Stimulated activated CD8-positive, alpha-beta memory T cell treated with anti-CD3 and anti-CD28 coated beads, Interleukin-4, amount 100 ng/mL, for 48 hours (primary cell): ENCODE measurements at regions not wholly inside any gene's neighbourhood (a gene's known extent, or its start where the extent isn't known, plus 50 kb on each side); places are given as distances from the start of the nearest gene placed in this dataset.

ENCODE experiments used
- DNase-seq: peaks from one replicate; pipeline ENCODE4 v3.0.0-alpha.2; 2020

DNA sequence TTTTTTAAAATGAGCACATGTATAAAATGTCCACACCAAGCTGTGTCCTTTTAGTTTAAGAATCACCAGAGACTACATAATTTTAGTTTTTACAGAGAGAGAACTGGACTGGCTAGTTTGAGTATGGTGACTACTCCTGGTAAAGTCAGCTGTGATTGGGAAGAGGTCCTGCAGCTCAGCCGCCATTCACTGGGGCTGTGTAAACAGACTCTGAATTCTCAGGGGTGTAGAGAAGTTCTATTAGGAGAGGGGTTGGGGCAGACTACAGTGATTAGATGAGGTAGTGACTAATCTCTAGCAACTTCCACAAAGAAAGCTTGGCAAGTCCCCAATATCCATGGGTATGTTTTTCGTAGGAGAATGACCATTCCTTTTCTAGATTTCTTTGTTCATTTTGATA, 341.2 kb upstream of the MAP3K7 start:
- DNase-seq, result no peak

GRCh38 chr6:90925726-90926125, 338.9 kb upstream of the MAP3K7 start:
- no peak for DNase-seq

GRCh38 chr6:90922325-90922724, 335.5 kb upstream of the MAP3K7 start:
- DNase-seq, result no peak

DNA sequence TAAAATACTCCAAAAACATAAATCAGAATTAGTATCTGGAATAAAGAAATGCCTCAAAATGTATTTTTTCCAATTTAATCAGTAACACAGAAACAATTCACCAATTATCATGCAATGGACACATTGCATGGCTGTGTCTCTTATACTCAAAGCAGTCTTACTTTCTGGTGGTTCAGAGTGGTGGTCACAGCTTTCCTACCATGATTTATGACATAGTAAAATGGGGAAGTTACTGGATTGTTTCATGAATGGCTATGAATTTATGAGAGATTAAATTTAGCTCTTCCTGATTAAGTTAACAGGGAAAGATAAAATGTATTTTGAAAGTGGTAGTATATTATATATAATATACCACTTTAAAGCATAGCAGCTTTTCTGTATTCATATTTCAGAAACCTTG, 331.5 kb upstream of the MAP3K7 start:
- DNase-seq, result no peak

GRCh38 chr6:90917376-90917775, 330.5 kb upstream of the MAP3K7 start:
- DNase-seq, result no peak

- no peak for DNase-seq
These were observed 330.1 kb upstream of the MAP3K7 start for GRCh38 chr6:90916968-90917367.

GRCh38 chr6:90915224-90915915, 328.5 kb upstream of the MAP3K7 start:
- DNase-seq, result no peak

DNA sequence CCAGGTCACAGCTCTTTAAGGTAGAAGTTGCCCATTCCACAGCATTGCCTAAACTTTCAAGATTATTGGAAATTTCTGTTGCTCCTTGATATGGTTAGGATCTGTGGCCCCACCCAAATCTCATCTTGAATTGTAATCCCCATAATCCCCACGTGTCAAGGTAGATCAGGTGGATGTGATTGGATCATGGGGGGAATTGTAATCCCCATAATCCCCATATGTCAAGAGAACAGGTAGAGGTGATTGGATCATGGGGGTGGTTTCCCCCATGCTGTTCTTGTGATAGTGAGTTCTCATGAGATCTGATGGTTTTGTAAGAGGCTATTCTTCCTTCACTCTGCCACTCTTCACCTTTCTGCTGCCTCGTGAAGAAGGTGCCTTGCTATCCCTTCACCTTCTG, 327.4 kb upstream of the MAP3K7 start:
- no peak for DNase-seq

GRCh38 chr6:90913266-90913960, 326.5 kb upstream of the MAP3K7 start:
- DNase-seq, result no peak

DNA sequence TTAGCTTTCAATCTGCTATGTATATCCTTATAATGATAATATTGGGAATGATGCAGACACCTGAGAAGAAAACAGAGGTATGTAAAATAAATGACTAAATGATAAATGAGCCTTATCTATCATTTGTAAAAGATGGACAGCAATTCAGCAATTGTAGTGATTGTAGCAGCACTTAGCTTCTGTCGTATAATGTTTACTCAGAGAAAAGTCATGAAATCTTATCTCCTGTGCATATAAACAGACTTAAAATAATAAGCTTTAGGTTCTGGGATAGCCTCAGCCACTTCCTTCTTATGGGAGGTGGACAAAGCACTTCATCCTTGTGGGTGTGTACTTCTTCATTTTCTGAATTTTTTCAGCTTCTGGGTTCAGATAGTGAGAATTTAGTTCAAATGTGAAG, 324.8 kb upstream of the MAP3K7 start:
- no peak for DNase-seq

DNA sequence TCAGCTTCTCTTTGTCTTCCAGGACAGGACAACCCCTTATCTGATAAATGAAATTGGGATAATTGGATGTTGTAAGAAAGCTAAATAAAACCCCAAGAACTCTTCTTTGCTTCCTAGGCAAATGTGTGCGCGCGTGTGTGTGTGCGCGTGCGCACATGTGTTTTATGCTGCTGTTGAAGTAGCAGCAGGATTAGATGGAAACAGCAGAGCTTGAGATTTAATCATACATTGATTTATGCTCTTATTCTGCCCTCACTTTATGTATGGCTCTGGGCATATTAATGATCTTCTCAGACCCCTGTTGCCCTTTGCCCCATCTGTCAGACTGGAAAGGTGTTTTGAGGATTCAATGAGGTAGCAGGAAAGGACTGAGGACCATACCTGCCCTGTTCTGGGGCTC, 324.0 kb upstream of the MAP3K7 start:
- no peak for DNase-seq

- no peak for DNase-seq
These were observed 321.2 kb upstream of the MAP3K7 start for GRCh38 chr6:90907931-90908655.

- no peak for DNase-seq
These were observed 318.5 kb upstream of the MAP3K7 start for GRCh38 chr6:90905351-90905750.

DNA sequence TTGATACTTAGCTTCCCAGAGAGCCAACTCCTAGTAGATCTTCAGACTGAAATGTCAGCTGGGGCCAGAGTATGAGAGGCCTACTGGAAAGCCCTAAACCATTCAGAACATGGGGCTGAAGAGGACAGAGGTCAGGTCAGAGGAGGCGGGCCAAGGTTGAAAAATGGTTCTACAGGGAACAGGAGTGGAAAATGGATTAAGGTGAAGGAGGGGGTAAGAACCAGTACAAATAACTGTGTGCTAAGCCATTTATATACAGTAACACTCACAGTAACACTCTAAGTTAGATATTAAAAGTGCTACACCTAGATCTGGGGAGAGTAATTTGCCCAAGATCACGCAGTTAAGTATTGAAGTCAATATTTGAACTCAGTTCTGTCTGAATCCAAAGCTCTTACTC, 313.2 kb upstream of the MAP3K7 start:
- DNase-seq, result no peak

- no peak for DNase-seq
These were observed 311.9 kb upstream of the MAP3K7 start for GRCh38 chr6:90898763-90899162.

DNA sequence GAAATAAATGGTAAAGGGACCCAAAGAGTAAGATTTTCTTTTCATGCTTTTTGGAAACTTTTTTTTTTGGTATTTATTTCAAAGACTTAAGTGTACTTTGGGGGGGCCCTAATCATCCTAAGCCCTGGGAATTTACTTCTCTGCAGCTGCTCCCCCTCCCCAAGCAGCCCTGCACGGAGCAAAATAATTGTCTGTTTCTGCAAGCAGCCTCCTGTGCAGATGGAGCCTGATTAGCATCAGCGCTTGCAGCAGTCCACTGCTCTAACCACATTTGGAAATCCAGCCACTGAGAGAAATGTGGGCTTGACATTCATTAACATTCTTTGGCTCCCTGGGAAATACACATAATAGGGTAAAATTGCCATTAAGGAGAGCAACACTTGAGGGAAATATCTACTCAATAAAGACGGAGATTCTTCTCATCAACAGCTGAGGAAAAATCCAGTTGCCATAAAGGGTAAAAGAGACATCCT, 309.2 kb upstream of the MAP3K7 start:
- DNase-seq, result no peak

GRCh38 chr6:90895299-90896074, 308.6 kb upstream of the MAP3K7 start:
- no peak for DNase-seq

- DNase-seq, result no peak
These were observed 307.6 kb upstream of the MAP3K7 start for GRCh38 chr6:90894285-90895130.

- DNase-seq, result no peak
These were observed 306.5 kb upstream of the MAP3K7 start for GRCh38 chr6:90893400-90893799.

GRCh38 chr6:90892271-90892670, 305.4 kb upstream of the MAP3K7 start:
- DNase-seq, result no peak

- no peak for DNase-seq
These were observed 304.5 kb upstream of the MAP3K7 start for GRCh38 chr6:90891355-90891754.

DNA sequence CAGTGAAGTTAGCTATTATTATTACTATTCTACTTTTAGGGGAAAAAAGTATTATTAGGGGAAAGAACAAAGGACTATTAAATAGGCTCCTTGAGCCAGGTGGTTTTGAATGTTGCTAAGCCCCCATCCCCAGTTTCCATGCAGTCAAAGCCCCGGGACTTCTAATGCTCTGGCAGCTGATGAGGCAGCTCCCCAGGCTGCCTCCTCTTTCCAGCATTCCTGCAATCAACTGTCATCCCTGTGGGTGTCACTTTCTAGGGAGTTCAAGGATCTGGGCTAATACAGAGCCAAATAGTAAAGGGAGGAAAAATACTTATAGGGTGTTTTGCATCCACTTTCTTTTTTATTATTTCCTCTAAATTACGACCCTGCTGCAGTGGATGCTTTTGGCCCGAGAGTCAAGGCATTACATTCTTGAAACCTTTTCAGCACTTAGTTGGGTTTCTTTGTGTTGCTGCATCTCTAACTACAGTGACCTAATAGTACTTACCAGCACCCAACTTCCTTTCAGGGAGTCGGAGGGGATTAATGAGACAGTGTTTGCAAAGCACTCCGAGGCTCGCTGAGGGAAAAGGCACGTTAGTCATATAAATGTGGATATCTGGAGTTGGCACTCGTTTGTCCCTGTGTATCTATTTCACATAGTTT, 303.9 kb upstream of the MAP3K7 start:
- no peak for DNase-seq
